Endothelial cell of umbilical vein (primary cell): ENCODE measurements at regions not wholly inside any gene's neighbourhood (a gene's known extent, or its start where the extent isn't known, plus 50 kb on each side); places are given as distances from the start of the nearest gene placed in this dataset.

Source experiments
- BruUV-seq: library from RNA; stranded (reverse); fragments of 400-500 nt; replicated peaks from 2 replicates; lab custom pipeline; 2021; lab: Mats Ljungman, UMichigan
- CTCF ChIA-PET: fragments of 300-600, 350-600 bp; sonication (Branson Sonifier 250); formaldehyde crosslinking; loops from one replicate; lab custom pipeline; 2021; ENCODE audit warnings: antibody characterized with exemption, inconsistent platforms; lab: Charles Lee
- POLR2A ChIA-PET: fragments of 300-600, 350-600 bp; sonication (Branson Sonifier 250); formaldehyde crosslinking; loops from one replicate; lab custom pipeline; 2021; ENCODE audit warnings: antibody characterized with exemption, inconsistent platforms; lab: Charles Lee
- DNase-seq: peaks from one replicate; pipeline ENCODE4 v3.0.0-alpha.2; 2011; ENCODE audit warnings: low read depth, low spot score
- FAIRE-seq: peaks from 2 replicates; lab custom pipeline; 2011; peaks lifted over from hg19 to GRCh38; lab: Jason Lieb, UNC
- H2AFZ ChIP-seq: 2 replicates; pipeline ENCODE4 v1.6.0; 2012; ENCODE audit warnings: low read depth, low read length, control low read depth, inconsistent platforms
- H3K27ac ChIP-seq: 2 replicates; pipeline ENCODE4 v1.5.1; 2011; ENCODE audit warnings: low read depth, mild to moderate bottlenecking, control low read depth, low read length, moderate library complexity; ENCODE audit not compliant: insufficient read depth
- H3K27me3 ChIP-seq, 2 experiments: 2 replicates each; pipeline versions ENCODE4 v1.6.0 to v1.6.1; 2011; ENCODE audit warnings: low read length in 2 of 2, mixed read lengths in 1 of 2; ENCODE audit not compliant: control insufficient read depth in 2 of 2, insufficient read depth in 2 of 2
- H3K36me3 ChIP-seq, 2 experiments: 2 replicates in 1 of 2; 3 replicates in 1 of 2; pipeline ENCODE4 v1.5.1; 2011; ENCODE audit warnings: low read length in 2 of 2, mild to moderate bottlenecking in 1 of 2, moderate library complexity in 1 of 2; ENCODE audit not compliant: control insufficient read depth in 2 of 2, insufficient read depth in 2 of 2; ENCODE audit errors: extremely low read depth in 1 of 2
- H3K4me1 ChIP-seq: 3 replicates; pipeline ENCODE4 v1.5.1; 2011; ENCODE audit warnings: mild to moderate bottlenecking, low read length; ENCODE audit not compliant: control insufficient read depth, insufficient read depth; ENCODE audit errors: extremely low read depth
- H3K4me2 ChIP-seq: 2 replicates; pipeline ENCODE4 v1.6.1; 2011; ENCODE audit warnings: low read length, control low read depth, mixed read lengths; ENCODE audit not compliant: insufficient read depth
- H3K4me3 ChIP-seq, 3 experiments: fragments of 200-600 bp in 1 of 3; sonication (generic), shearing (Covaris generic) in 1 of 3; replicated peaks in 1 of 3; 2 replicates each; pipeline ENCODE4 v1.5.1; 2011 to 2016; ENCODE audit warnings: control low read depth in 3 of 3, low read length in 3 of 3, mild to moderate bottlenecking in 2 of 3, inconsistent platforms in 1 of 3, low read depth in 1 of 3, moderate library complexity in 1 of 3; ENCODE audit not compliant: insufficient read depth in 1 of 3
- H3K79me2 ChIP-seq: 2 replicates; pipeline ENCODE4 v1.6.0; 2012; ENCODE audit warnings: low read length, inconsistent platforms; ENCODE audit not compliant: control insufficient read depth, insufficient read depth
- H3K9ac ChIP-seq: replicated peaks from 2 replicates; pipeline ENCODE3; 2011; ENCODE audit warnings: low read length, control low read depth; ENCODE audit not compliant: insufficient read depth; ENCODE audit errors: extremely low read depth
- H3K9me1 ChIP-seq: replicated peaks from 3 replicates; pipeline ENCODE4 v1.6.0; 2011; ENCODE audit warnings: mild to moderate bottlenecking, low read length; ENCODE audit not compliant: control insufficient read depth, insufficient read depth; ENCODE audit errors: extremely low read depth
- H3K9me3 ChIP-seq: replicated peaks from 2 replicates; pipeline ENCODE4 v1.5.1; 2012; ENCODE audit warnings: low read length, inconsistent platforms; ENCODE audit not compliant: control insufficient read depth, insufficient read depth
- H4K20me1 ChIP-seq: replicated peaks from 2 replicates; pipeline ENCODE3; 2011; ENCODE audit warnings: mild to moderate bottlenecking, low read length; ENCODE audit not compliant: control insufficient read depth, insufficient read depth; ENCODE audit errors: extremely low read depth
- CTCF ChIP-seq, 2 donors: IDR thresholded peaks; 1 replicate in 1 of 2; 2 replicates in 1 of 2; pipeline ENCODE4 v1.5.1; 2011; ENCODE audit warnings: low read length in 2 of 2, mild to moderate bottlenecking in 2 of 2, moderate library complexity in 2 of 2, control low read depth in 1 of 2, inconsistent platforms in 1 of 2, low read depth in 1 of 2; ENCODE audit not compliant: insufficient read depth in 1 of 2; ENCODE audit errors: extremely low read depth in 1 of 2
- EZH2 ChIP-seq: IDR thresholded peaks from 2 replicates; pipeline ENCODE4 v1.6.1; 2012; ENCODE audit warnings: borderline replicate concordance, low read depth, mild to moderate bottlenecking, moderate library complexity, low read length, inconsistent platforms; ENCODE audit not compliant: severe bottlenecking
- FOS ChIP-seq: IDR thresholded peaks from 2 replicates; pipeline ENCODE4 v1.6.1; 2011; ENCODE audit warnings: mild to moderate bottlenecking, low read length, moderate library complexity, borderline replicate concordance; ENCODE audit not compliant: insufficient read depth
- GATA2 ChIP-seq: IDR thresholded peaks from 2 replicates; pipeline ENCODE4 v1.7.0; 2011; ENCODE audit warnings: low read depth, mild to moderate bottlenecking, moderate library complexity, mixed read lengths, low read length; ENCODE audit not compliant: insufficient read length, insufficient read depth
- JUN ChIP-seq: IDR thresholded peaks from 2 replicates; pipeline ENCODE4 v1.6.1; 2011; ENCODE audit warnings: borderline replicate concordance, low read depth; ENCODE audit not compliant: insufficient read length, insufficient read depth
- MYC ChIP-seq: IDR thresholded peaks from one replicate; pipeline ENCODE4 v1.6.1; 2011; ENCODE audit warnings: mild to moderate bottlenecking, low read depth, low read length
- POLR2A ChIP-seq: IDR thresholded peaks from 2 replicates; pipeline ENCODE4 v1.6.1; 2012; ENCODE audit warnings: low read depth, mild to moderate bottlenecking, control low read depth, low read length
- POLR2AphosphoS5 ChIP-seq: IDR thresholded peaks from 2 replicates; pipeline ENCODE4 v1.6.1; 2012; ENCODE audit warnings: low read depth, mild to moderate bottlenecking, control low read depth, low read length, moderate library complexity; ENCODE audit not compliant: insufficient read depth
- dilution Hi-C: fragments of 300-500 bp; cut with MboI; formaldehyde crosslinking; loops from one replicate; pipeline ENCODE4 v1.15.0; 2019; ENCODE audit warnings: low sequenced_read_pairs; ENCODE audit not compliant: extremely low pct_ligation_motif_present
- intact Hi-C: fragments of 100-400 bp; cut with micrococcal nuclease; formaldehyde crosslinking; loops from one replicate; pipeline ENCODE4 v1.10.0; 2022
- TF ChIP-seq, protein P1 (sequence below): IDR thresholded peaks from 2 replicates; pipeline ENCODE4 v1.6.1; 2011; ENCODE audit not compliant: insufficient read depth, insufficient read length

- BruUV-seq = no TSS peak
- no peaks in the 10 kb centered on the region for H3K9me3 ChIP-seq
- H3K4me2 ChIP-seq = no peak overlapping the region
- no peaks in the 10 kb centered on the region for H3K79me2 ChIP-seq
- no peak overlapping the region for H2AFZ ChIP-seq
- H3K4me1 ChIP-seq = no peaks in the 10 kb centered on the region
- H3K9ac ChIP-seq = no peak overlapping the region
- ChIA-PET POLR2A (no interaction called here), CTCF (no interaction called here)
- no peaks in the 10 kb centered on the region for H4K20me1 ChIP-seq
- H3K27me3 ChIP-seq = no peaks in the 10 kb centered on the region
- TF ChIP-seq CTCF (IDR thresholded peaks at IDR 0.05; ENCODE audit: extremely low read depth in 1 of 2, insufficient read depth in 1 of 2, low read depth in 1 of 2, low read length in 2 of 2) = no peak
- TF ChIP-seq EZH2 = no peak
- TF ChIP-seq MYC = no peak
- TF ChIP-seq GATA2 = no peak
- TF ChIP-seq POLR2A = no peak
- TF ChIP-seq FOS = no peak
- TF ChIP-seq, protein P1, sequence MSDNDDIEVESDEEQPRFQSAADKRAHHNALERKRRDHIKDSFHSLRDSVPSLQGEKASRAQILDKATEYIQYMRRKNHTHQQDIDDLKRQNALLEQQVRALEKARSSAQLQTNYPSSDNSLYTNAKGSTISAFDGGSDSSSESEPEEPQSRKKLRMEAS = no peak
- no peak for TF ChIP-seq POLR2AphosphoS5
- no peak for TF ChIP-seq JUN
- H3K36me3 ChIP-seq = no peaks in the 10 kb centered on the region
- no peaks in the 10 kb centered on the region for H3K9me1 ChIP-seq
- intact Hi-C loops = no loop called here
- DNase-seq (no peak), FAIRE-seq (no peak)
- dilution Hi-C loops = no loop called here
- H3K27ac ChIP-seq = no peak overlapping the region
- H3K4me3 ChIP-seq = no peak overlapping the region
These were observed 381.8 kb downstream of the DCDC2C start for GRCh38 chr2:4085186-4085585.
